NCI-H226 (cell line): ENCODE measurements at regions not wholly inside any gene's neighbourhood (a gene's known extent, or its start where the extent isn't known, plus 50 kb on each side); places are given as distances from the start of the nearest gene placed in this dataset.
A peak's percentile ranks its signal among the peaks of the same experiment; 100 is the strongest.

Experiments used
- DNase-seq: peaks from one replicate; pipeline ENCODE4 v3.0.0-alpha.2; 2015

DNA sequence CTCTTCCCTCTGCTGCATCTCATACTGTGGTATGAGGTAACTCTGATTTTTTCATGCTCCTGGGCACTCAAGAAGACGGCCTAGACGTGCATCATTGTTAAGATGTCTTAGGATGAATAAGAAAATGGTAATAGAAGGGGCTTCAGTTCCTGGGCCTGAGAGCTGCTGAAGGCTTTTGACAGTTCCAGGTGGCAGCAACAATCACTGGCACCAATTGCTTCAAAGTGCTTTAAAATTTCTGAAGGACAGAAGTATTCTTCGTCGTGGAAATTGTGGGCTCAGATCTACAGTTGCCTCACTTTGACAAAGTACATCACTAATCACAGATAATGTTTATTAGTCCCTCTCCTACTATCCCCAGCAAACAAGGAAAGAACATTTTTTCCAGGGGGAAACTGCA lies 536.6 kb upstream of the CAMK1G start:
- DNase-seq = no peak

DNA sequence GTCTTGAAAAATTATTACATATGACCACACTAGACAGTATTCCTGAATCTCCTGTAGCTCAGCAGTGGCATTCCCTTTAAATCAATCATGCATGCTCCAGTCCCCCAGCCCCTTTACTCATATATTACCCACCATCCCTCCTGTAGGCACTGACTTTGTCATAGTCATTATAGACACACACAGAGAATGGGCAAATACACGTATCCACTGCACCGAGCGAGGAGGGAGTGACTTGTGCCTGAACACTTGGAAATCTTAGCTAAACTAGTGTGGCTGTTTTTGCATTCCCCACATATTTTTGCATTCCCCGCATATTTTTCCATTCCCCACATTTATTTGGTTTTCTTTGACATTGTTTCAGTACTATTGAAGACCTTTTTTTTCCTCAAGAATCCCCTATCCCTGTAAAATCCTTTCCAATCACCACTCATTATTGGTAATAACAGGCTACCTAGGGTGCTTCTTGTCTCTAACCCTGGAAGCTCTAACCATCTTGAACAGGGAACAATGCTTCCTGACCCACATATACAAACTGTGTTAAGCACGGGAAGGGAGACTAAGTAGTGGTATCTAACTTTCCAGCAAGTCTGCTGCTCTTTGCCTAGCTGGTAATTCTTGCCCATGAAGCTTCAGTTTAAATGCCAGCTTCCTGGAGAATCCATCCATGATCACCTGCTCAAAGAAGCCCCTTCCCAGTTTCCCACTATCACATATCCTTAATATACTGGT lies 534.4 kb upstream of the CAMK1G start:
- no peak for DNase-seq

DNA sequence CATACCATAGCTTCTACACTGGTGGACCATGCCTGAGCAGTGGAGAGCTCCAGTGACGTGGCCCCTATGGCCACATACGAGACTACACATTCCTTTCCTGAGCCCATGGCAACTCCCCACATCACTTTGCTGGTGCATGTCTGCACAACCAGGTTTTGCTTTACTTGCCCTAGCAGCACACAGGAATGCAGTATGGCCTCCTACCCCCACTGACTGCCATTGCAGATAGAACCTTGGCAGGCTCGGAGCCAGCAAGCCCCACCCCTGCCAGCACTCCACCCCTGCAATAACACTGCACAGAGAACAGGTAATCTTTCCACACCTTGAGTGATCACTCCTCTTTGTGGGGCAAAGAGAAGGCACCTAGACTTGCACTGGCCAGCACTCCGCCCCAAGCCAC lies 531.9 kb upstream of the CAMK1G start:
- DNase-seq = no peak

GRCh38 chr1:209053587-209053986 lies 529.9 kb upstream of the CAMK1G start:
- no peak for DNase-seq

GRCh38 chr1:209057083-209057482 lies 526.4 kb upstream of the CAMK1G start:
- no peak for DNase-seq

DNA sequence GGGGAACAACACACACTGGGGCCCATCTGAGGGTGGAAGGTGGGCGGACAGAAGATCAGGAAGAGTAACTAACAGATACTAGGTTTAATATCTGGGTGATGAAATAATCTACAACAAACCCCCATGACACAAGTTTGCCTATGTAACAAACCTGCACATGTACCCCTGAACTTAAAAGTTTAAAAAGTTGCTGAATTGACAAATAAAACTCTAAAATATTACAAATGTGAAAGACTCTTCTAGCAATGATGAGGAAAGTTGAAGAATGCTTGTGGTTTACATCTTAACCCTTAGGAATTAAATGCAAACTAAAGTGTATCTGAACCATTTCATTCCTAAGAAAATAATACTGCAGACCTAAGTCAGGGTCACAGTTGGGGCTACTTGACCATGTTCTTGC lies 525.6 kb upstream of the CAMK1G start:
- no peak for DNase-seq

GRCh38 chr1:209059376-209059775 lies 524.1 kb upstream of the CAMK1G start:
- no peak for DNase-seq

DNA sequence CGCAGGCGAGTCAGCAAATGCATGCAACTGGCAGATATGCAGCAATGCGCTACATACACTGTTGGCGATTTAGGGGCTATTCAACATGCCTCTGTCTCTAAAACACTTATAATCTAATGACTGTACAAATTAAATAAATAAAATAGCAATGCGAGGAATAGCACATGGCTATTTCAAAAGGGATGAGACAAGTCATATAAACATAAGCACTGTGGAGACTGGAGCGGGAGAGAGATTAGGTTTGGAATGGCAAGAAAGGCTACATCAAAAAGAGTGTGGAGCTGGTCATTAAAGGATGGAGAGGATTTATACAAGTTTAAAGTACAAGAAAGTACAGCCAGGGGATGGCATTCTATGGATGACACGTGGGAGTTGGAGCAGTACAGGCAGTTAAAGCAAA lies 523.5 kb upstream of the CAMK1G start:
- no peak for DNase-seq

DNA sequence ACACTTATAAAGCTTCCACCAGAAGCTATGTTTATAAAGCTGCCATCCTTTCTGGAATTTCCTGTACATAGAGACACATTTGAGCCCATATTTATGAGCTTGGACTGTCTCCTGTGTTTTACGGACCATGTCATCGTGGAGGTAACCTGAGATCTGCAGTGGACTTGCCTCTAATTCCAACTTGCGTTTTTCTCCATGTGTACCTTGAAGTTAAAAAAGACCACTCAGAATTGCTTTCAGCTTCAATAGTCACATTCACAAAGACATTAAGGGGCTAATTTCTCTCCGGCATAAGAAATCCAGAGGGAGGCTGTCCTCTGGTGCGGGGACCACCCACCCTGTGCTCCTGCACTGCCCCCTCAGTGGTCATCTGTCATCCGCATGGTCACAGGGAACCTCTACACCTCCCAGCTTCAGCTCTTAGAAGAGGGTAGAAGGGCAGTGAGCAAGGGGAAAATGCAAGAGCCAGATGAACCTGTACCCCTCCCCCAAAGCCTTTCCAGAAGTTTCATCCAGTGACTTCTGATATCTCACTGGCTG lies 521.4 kb upstream of the CAMK1G start:
- DNase-seq = no peak

GRCh38 chr1:209062863-209063262 lies 520.7 kb upstream of the CAMK1G start:
- DNase-seq = no peak

DNA sequence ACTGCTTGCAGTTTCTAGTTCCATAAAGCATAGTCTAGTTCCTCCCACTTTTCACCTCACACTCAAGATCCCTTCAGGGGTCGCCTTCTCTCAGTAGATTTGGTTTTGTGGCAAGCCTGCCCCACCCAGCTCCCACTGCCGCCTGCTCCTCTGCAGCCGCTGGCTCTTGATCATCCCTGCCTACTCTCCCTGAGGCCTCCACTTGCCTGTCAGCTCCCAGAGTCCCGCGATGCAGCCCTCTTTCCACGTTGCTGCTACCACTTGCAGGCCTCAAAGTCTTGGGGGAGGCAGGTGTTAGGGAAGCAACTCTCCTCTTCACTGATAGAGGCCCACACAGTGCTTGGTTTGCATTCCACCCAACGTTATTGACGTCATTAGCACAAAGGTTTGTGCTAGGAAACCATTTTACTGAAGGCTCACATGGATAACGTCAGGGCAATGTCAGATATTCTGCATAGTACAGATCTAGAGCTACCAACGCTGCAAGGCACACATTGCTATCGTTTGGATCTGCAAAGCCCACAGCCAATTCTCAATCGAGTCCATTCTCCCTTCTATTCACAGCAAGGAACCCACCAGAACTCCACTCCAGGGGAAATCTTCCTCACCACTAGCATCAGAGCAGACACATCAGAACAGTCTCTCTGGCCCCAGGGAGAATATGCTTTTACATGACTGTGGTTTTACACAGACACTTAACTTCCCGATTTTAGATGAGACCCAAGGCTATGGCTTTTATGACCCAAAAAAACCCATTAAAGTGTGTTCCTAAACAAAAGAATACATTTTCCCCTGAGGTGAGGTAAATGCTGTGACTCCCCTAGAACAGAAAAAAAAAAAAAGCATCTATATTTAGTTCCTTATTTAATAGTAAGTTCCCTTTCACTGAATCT lies 519.5 kb upstream of the CAMK1G start:
- no peak for DNase-seq

DNA sequence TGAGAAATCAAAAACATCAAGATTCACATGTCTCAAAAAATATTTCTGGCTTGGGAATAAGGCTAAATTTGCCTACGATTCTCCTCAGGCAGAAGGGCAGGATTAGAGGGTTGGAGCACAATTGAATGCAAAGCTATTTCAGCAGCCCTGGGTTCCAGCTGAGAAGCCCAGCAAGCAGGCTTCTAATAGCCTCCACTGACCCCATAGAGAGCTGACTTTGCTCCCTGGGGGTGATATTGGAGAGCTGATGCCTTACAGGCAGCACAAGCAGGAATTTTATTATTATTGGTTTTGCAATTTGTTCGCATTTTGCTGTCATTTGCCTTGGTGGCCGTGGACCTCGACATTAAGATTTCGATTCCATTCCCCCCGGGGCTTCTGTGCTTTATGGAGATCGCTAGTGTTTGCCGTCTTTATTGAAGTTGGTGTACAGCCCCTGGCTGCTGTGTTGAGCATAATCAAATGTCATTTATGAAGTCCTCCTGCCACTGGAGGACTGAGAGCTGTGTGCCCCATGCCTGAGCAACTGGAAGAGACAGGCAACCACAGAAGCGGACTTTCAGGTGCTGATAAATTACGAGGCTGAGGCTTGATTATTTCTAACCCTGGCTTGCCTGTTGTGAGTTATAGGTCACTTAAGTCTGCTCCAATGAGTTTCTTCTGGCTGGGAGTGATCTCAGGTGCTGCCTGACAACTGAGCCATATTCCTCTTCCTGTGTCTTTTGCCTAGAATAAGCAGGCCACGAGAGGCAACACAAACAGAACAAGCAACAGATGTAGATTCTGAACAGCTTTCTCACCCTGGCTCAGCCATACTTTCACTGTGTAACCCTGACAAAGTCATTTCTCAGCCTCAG lies 518.4 kb upstream of the CAMK1G start:
- no peak for DNase-seq

DNA sequence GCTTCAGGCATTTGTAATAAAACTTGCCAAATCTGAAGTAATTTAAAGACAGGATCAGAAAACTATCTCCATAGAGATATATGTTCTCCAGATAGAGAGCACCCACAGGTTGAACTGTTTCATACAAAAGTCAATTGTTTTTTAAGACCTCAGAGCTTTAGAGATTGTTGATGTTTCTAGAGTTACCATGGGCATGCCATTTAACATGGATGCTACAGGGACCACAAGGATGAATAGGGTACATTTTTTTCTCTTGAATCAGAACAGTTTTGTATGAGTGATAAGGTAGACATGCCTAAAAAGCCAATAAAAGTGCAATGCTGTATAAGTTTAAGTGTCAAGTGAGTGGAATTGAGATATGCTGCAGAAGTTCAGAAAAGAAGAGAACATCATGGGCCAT lies 511.0 kb upstream of the CAMK1G start:
- DNase-seq = no peak

GRCh38 chr1:209073879-209074278 lies 509.6 kb upstream of the CAMK1G start:
- DNase-seq = no peak

DNA sequence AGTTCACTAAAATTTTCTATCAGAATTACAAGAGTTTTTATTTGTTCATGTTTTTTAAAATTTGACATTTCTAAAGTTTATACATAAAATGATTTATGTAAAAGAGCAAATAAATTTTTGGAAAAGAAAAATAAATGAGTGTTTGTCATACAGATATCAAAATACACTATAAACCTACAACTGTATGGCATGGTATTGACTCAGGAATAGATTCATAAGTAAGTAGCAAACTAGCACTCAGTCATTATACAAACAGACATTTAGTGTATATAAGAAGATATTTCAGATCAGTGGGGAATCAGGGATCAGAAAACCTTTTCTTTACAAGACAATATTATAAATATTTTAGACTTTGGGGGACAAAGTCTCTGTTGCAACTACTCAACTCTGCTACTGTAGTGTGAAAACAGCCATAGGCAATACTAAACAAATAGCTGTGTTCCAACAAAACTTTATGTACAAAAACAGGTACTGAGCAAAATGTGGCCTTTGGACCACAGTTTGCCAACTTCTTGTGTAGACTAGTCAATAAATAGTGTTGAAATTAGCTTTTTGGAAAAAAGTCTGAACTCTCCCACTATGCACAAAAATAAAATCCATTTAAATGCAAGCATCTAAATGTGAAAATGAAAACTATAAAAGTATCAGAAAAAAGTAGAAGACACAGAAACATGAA lies 508.8 kb upstream of the CAMK1G start:
- DNase-seq = no peak

GRCh38 chr1:209076688-209077087 lies 506.8 kb upstream of the CAMK1G start:
- DNase-seq = no peak

- peak; percentile 70 for DNase-seq
Observed at GRCh38 chr1:209080170-209080781, 503.2 kb upstream of the CAMK1G start.

DNA sequence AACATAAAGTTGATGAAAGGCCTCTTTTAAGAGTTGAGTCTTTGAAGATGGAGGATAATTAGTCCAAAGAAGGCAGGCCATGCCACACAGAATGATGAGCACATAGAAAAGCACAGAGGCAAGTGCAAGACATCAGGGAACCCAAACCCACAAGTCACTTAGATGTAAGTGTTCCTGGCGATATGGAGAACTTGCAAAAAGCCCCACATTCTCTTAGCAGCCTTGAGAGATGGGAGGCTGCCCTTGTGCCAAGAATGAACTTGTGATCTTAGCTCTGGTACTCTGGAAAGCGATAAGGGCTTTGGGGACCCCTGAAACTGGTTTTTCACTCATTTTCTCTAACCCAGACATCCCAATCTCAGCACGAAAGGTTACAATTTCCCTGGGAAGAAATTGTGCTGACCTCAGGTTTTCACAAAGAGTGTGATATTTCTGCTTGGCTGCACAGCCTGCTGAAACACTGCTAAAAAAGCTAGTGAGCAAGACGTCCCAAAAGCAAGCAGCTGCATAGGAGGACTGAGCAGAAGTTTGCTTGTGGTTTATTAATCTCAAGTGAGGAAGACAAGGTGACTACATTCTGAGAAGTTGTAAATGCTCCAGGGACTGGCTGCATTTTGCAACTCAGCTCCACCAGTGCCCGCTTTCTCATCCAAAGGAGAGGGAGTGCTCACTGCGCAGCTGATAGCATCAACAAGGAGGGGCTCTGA lies 496.9 kb upstream of the CAMK1G start:
- DNase-seq = no peak

- DNase-seq = no peak
Observed at GRCh38 chr1:209094384-209094783, 489.1 kb upstream of the CAMK1G start.

GRCh38 chr1:209095627-209096595 lies 487.6 kb upstream of the CAMK1G start:
- peak; percentile 92 for DNase-seq
